ENCODE measurements at regions not wholly inside any gene's neighbourhood (a gene's known extent, or its start where the extent isn't known, plus 50 kb on each side); places are given as distances from the start of the nearest gene placed in this dataset.

DNA sequence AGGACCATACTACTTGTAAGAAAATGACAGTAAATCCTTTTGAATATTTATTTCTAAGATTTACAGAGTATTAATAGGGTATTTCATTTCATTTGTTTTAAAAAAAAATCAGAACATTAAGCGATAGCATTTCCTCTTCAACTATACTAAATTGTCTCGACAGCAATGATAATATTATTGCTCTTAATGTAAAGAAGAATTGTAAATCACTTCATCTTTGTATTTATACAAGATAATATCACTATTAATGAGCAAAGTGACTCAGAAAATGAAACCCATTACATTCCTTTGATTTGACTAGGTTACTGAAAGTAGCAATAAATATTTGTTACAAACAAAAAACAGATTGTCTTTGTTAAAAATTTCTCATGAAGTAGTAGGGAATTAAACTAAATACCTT is 131.1 kb upstream of the CNTN4 start:
- Mint-ChIP-seq H3K4me3 (no peak overlapping the region), H3K4me1 (peaks cover 9% of the 10 kb centered on the region), H3K27ac (no peak overlapping the region), H3K9me3 (no peaks in the 10 kb centered on the region), H3K36me3 (ENCODE audit: low read depth) (no peaks in the 10 kb centered on the region), H3K27me3 (ENCODE audit: low read depth) (no peaks in the 10 kb centered on the region)
- TF ChIP-seq, protein P1, sequence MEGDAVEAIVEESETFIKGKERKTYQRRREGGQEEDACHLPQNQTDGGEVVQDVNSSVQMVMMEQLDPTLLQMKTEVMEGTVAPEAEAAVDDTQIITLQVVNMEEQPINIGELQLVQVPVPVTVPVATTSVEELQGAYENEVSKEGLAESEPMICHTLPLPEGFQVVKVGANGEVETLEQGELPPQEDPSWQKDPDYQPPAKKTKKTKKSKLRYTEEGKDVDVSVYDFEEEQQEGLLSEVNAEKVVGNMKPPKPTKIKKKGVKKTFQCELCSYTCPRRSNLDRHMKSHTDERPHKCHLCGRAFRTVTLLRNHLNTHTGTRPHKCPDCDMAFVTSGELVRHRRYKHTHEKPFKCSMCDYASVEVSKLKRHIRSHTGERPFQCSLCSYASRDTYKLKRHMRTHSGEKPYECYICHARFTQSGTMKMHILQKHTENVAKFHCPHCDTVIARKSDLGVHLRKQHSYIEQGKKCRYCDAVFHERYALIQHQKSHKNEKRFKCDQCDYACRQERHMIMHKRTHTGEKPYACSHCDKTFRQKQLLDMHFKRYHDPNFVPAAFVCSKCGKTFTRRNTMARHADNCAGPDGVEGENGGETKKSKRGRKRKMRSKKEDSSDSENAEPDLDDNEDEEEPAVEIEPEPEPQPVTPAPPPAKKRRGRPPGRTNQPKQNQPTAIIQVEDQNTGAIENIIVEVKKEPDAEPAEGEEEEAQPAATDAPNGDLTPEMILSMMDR (IDR thresholded peaks at IDR 0.05; ENCODE audit: unreplicated experiment in 3 of 3) = no peak

DNA sequence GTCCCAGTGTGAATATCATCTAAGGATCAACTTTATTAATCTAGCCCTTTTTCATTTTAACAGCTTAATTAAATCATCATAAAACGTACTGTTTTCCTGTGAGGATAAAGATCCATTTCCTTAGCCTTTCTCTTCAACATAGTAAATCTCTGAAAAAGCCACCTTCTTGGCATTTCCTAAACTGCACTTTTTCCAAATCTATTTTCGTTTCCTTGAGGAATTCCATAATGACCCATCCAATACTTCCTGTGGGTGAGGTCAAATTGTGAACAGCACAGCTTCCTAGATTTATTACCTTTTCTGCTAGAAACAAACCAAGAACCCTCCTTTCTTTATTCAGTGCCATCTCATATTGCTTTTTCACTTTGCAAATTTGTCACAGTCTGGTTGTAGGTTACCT is 129.4 kb upstream of the CNTN4 start:
- Mint-ChIP-seq H3K4me1 (peaks cover 9% of the 10 kb centered on the region), H3K36me3 (ENCODE audit: low read depth) (no peaks in the 10 kb centered on the region), H3K4me3 (no peak overlapping the region), H3K27ac (peak overlapping the region in 1 of 3 experiments; percentile 60), H3K9me3 (peaks cover 2% of the 10 kb centered on the region), H3K27me3 (ENCODE audit: low read depth) (no peaks in the 10 kb centered on the region)
- TF ChIP-seq, protein P1 (IDR thresholded peaks at IDR 0.05; ENCODE audit: unreplicated experiment in 3 of 3) = no peak

DNA sequence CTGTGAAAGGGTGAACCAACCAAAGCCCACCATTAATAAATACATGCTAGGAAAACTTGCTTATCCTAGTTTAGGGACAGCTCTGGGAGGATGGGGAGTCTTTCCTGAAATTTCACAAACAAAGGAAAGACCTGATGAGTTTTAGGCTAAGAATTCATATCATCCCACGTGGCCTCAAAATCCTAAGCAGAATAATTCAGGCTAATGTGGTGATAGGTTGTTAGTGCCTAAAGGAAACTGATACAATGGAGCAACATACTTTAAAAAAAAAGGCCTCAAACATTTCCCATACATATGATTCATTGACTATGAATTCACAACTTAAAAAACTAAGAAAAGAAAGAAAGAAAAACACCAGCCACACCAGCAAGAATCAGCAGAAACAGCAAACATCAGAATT is 126.9 kb upstream of the CNTN4 start:
- peaks cover 9% of the 10 kb centered on the region for H3K4me1 Mint-ChIP-seq
- H3K36me3 Mint-ChIP-seq (ENCODE audit: low read depth) = no peaks in the 10 kb centered on the region
- H3K4me3 Mint-ChIP-seq = no peak overlapping the region
- H3K27me3 Mint-ChIP-seq (ENCODE audit: low read depth) = no peaks in the 10 kb centered on the region
- peaks cover 17% of the 10 kb centered on the region for H3K9me3 Mint-ChIP-seq
- TF ChIP-seq, protein P1 (IDR thresholded peaks at IDR 0.05; ENCODE audit: unreplicated experiment in 3 of 3) = no peak
- no peak overlapping the region for H3K27ac Mint-ChIP-seq

DNA sequence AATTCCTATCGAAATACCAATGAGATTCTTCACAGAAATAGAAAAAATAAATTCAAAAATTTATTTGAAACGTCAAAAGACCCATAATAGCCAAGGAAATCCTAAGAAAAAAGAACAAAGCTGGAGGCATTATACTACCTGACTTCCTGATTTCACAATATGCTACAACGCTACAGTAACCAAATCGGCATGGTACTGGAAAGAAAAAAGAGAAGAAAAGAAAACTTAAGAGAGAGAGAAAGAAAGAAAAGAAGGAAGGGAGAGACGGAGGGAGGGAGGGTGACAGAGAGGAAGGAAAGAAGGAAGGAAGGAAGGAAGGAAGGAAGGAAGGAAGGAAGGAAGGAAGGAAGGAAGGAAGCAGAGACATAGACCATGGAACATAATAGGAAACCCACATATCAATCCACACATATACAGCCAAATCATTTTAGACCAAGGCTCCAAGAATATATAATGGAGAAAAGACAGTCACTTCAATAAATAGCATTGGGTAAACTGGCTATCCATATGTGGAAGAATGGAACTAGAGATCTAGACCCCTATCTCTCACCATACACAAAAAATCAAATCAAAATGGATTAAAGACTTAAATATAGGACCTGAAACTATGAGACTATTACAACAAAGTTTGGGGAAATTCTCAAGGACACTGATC is 118.6 kb upstream of the CNTN4 start:
- Mint-ChIP-seq H3K36me3 (ENCODE audit: low read depth) (no peaks in the 10 kb centered on the region), H3K4me1 (no peaks in the 10 kb centered on the region), H3K27ac (no peak overlapping the region), H3K9me3 (peaks cover 18% of the 10 kb centered on the region), H3K27me3 (ENCODE audit: low read depth) (no peaks in the 10 kb centered on the region), H3K4me3 (no peak overlapping the region)
- TF ChIP-seq, protein P1 (IDR thresholded peaks at IDR 0.05; ENCODE audit: unreplicated experiment in 3 of 3) = no peak

DNA sequence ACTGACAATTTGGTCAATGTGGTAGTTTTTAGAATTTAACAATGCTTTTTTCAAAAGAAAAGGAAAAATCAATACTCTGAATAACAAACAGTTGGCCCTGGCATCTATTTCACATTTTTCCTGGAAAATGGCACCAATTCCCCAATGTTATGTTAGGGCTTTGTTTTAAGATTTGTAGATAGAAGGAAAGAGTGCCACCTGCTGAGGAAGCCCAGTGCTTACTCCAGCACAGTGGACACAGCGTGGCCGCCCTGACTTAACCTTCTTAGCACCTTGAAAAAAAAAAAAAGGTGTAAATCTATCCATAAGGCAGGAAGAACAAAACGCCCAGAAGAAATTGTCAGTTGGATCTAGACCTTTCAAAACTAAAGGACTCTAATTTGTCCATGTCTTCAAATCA is 110.7 kb upstream of the CNTN4 start:
- Mint-ChIP-seq H3K4me3 (no peak overlapping the region), H3K36me3 (ENCODE audit: low read depth) (no peaks in the 10 kb centered on the region), H3K27me3 (ENCODE audit: low read depth) (no peaks in the 10 kb centered on the region), H3K4me1 (no peaks in the 10 kb centered on the region), H3K27ac (no peak overlapping the region), H3K9me3 (no peaks in the 10 kb centered on the region)
- TF ChIP-seq, protein P1 (IDR thresholded peaks at IDR 0.05; ENCODE audit: unreplicated experiment in 3 of 3) = peak in 2 of 3 experiments; percentile 39 to 45

DNA sequence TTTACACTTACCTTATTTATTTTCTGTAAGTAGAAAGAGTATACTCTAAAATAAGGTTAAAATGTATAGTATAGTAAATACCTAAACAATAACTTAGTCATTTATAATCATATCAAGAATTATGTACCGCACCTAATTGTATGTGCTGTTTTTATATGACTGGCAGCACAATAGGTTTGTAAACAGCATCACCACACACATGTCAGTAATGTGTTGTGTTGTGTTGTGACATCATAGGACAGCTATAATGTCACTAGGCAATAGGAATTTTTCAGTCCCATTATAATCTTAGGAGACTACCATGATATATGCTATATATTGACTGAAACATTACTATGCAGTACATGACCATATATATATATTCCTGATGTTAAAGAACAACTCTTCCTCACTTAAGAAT is 99.9 kb upstream of the CNTN4 start:
- TF ChIP-seq, protein P1 (IDR thresholded peaks at IDR 0.05; ENCODE audit: unreplicated experiment in 3 of 3) = no peak
- Mint-ChIP-seq H3K4me1 (peaks cover 5% of the 10 kb centered on the region), H3K27me3 (ENCODE audit: low read depth) (no peaks in the 10 kb centered on the region), H3K9me3 (peaks cover 7% of the 10 kb centered on the region), H3K36me3 (ENCODE audit: low read depth) (no peaks in the 10 kb centered on the region), H3K27ac (no peak overlapping the region), H3K4me3 (no peak overlapping the region)

Measured in nephron (organoid).